ENCODE measurements at regions not wholly inside any gene's neighbourhood (a gene's known extent, or its start where the extent isn't known, plus 50 kb on each side); places are given as distances from the start of the nearest gene placed in this dataset.

DNA sequence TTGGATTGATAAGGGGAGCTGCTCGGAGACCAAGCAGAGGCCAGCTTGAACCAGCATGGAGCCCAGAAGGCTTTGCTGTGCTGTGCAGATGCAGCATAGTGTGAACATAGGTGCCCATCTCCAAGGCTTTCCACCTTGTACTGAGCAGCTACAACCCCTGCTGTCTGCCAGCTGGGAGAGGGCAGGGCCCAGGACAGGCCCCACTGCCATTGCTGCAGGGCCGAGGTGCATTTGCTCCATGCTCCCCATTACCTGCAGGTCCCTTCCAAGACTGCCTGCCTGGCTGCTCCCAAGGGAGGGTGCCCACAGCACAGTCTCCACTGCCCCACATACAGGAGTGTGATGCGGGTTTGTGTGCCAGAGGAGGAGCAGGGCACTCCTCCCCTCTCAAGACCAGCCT, 1016.0 kb upstream of the INTU start:
- TF ChIP-seq, protein P1, sequence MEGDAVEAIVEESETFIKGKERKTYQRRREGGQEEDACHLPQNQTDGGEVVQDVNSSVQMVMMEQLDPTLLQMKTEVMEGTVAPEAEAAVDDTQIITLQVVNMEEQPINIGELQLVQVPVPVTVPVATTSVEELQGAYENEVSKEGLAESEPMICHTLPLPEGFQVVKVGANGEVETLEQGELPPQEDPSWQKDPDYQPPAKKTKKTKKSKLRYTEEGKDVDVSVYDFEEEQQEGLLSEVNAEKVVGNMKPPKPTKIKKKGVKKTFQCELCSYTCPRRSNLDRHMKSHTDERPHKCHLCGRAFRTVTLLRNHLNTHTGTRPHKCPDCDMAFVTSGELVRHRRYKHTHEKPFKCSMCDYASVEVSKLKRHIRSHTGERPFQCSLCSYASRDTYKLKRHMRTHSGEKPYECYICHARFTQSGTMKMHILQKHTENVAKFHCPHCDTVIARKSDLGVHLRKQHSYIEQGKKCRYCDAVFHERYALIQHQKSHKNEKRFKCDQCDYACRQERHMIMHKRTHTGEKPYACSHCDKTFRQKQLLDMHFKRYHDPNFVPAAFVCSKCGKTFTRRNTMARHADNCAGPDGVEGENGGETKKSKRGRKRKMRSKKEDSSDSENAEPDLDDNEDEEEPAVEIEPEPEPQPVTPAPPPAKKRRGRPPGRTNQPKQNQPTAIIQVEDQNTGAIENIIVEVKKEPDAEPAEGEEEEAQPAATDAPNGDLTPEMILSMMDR (IDR thresholded peaks at IDR 0.05; ENCODE audit: low read length), result no peak
- TF ChIP-seq EZH2phosphoT487 (IDR thresholded peaks at IDR 0.05; ENCODE audit: low read length) (no peak), EZH2 (optimal IDR thresholded peaks at IDR 0.05; ENCODE audit: low read depth, low read length) (no peak)
